GM23338 (cell line): ENCODE measurements at regions not wholly inside any gene's neighbourhood (a gene's known extent, or its start where the extent isn't known, plus 50 kb on each side); places are given as distances from the start of the nearest gene placed in this dataset.

Experiments
- ATAC-seq: fragments of 200-7000 bp; cut with Tn5 transposase; 3 replicates; pipeline ENCODE4 v1.9.1; 2020
- DNase-seq: peaks from one replicate; pipeline ENCODE4 v3.0.0-alpha.2; 2015; ENCODE audit warnings: low spot score
- H2AFZ ChIP-seq: fragments of 200-600 bp; sonication (generic); 2 replicates; pipeline ENCODE4 v1.8.0; 2016; ENCODE audit warnings: antibody characterized with exemption, mild to moderate bottlenecking, moderate library complexity
- H3F3A ChIP-seq: fragments of 200-600 bp; sonication (generic); replicated peaks from 2 replicates; pipeline ENCODE4 v1.8.0; 2017; ENCODE audit warnings: antibody characterized with exemption, mixed run types, low read depth
- H3K27ac ChIP-seq: fragments of 200-600 bp; sonication (generic); 2 replicates; pipeline ENCODE4 v1.6.1; 2016; ENCODE audit warnings: low read depth
- H3K27me3 ChIP-seq: fragments of 200-600 bp; sonication (generic); 2 replicates; pipeline ENCODE4 v1.8.0; 2016; ENCODE audit warnings: mild to moderate bottlenecking, mixed run types, moderate library complexity; ENCODE audit not compliant: insufficient read depth
- H3K36me3 ChIP-seq: fragments of 200-600 bp; sonication (generic); 2 replicates; pipeline ENCODE4 v1.8.0; 2016; ENCODE audit warnings: mild to moderate bottlenecking; ENCODE audit not compliant: insufficient read depth
- H3K4me1 ChIP-seq: fragments of 200-600 bp; sonication (generic); 2 replicates; pipeline ENCODE4 v1.8.0; 2016; ENCODE audit warnings: mild to moderate bottlenecking, moderate library complexity; ENCODE audit not compliant: insufficient read depth
- H3K4me2 ChIP-seq: fragments of 200-600 bp; sonication (generic); 2 replicates; pipeline ENCODE4 v1.7.1; 2017; ENCODE audit warnings: mixed run types
- H3K4me3 ChIP-seq: fragments of 200-600 bp; sonication (generic); 2 replicates; pipeline ENCODE4 v1.6.1; 2016; ENCODE audit warnings: mixed run types
- H3K79me2 ChIP-seq: fragments of 200-600 bp; sonication (generic); replicated peaks from 2 replicates; pipeline ENCODE4 v1.8.0; 2017; ENCODE audit warnings: mild to moderate bottlenecking; ENCODE audit not compliant: insufficient read depth
- H3K9me2 ChIP-seq: fragments of 200-600 bp; sonication (generic); 2 replicates; pipeline ENCODE4 v1.8.0; 2017; ENCODE audit not compliant: insufficient read depth
- H4K20me1 ChIP-seq: fragments of 200-600 bp; sonication (generic); replicated peaks from 2 replicates; pipeline ENCODE4 v1.8.0; 2017; ENCODE audit warnings: mild to moderate bottlenecking; ENCODE audit not compliant: insufficient read depth
- H3K27ac Mint-ChIP-seq: 2 replicates; pipeline ENCODE4 v1.8.0; 2020; ENCODE audit warnings: inconsistent platforms, mild to moderate bottlenecking, moderate library complexity, mixed read lengths
- H3K27me3 Mint-ChIP-seq: 3 replicates; pipeline ENCODE4 v1.8.0; 2022; ENCODE audit warnings: low read depth, mild to moderate bottlenecking, moderate library complexity, mixed read lengths, inconsistent platforms; ENCODE audit not compliant: insufficient read depth, poor library complexity
- H3K36me3 Mint-ChIP-seq: 3 replicates; pipeline ENCODE4 v1.8.0; 2021; ENCODE audit warnings: low read depth, mild to moderate bottlenecking, inconsistent platforms, moderate library complexity, mixed read lengths
- H3K4me1 Mint-ChIP-seq: 3 replicates; pipeline ENCODE4 v1.8.0; 2020; ENCODE audit warnings: mild to moderate bottlenecking, inconsistent platforms, mixed read lengths
- H3K4me3 Mint-ChIP-seq: 3 replicates; pipeline ENCODE4 v1.8.0; 2021; ENCODE audit warnings: moderate library complexity, mild to moderate bottlenecking, inconsistent platforms, mixed read lengths
- H3K9me3 Mint-ChIP-seq: 3 replicates; pipeline ENCODE4 v1.8.0; 2020; ENCODE audit warnings: moderate library complexity, mild to moderate bottlenecking, inconsistent platforms, mixed read lengths
- CTCF ChIP-seq, 2 experiments: fragments of 200-600 bp in 1 of 2; sonication (generic) in 1 of 2; conservative IDR thresholded peaks; 2 replicates each; pipeline versions ENCODE4 v1.5.1 to v1.6.1; 2016 to 2017; ENCODE audit warnings: antibody characterized with exemption in 2 of 2, low read depth in 2 of 2, mild to moderate bottlenecking in 2 of 2, moderate library complexity in 1 of 2
- ETS1 ChIP-seq: IDR thresholded peaks from 2 replicates; pipeline ENCODE4 v1.6.1; 2016; ENCODE audit warnings: antibody characterized with exemption
- EZH2phosphoT487 ChIP-seq: fragments of 200-600 bp; sonication (generic); IDR thresholded peaks from one replicate; pipeline ENCODE4 v1.8.1; 2018; ENCODE audit warnings: antibody characterized with exemption; ENCODE audit not compliant: unreplicated experiment
- NANOG ChIP-seq: IDR thresholded peaks from 2 replicates; pipeline ENCODE4 v1.6.1; 2016; ENCODE audit warnings: antibody characterized with exemption, borderline replicate concordance
- REST ChIP-seq: IDR thresholded peaks from one replicate; pipeline ENCODE4 v1.6.1; 2018; ENCODE audit warnings: antibody characterized with exemption; ENCODE audit not compliant: unreplicated experiment
- STAT1 ChIP-seq: IDR thresholded peaks from one replicate; pipeline ENCODE4 v1.6.1; 2016; ENCODE audit warnings: antibody characterized with exemption; ENCODE audit not compliant: unreplicated experiment
- ZNF114 ChIP-seq: fragments of 250-450 bp; sonication (Bioruptor Pico); IDR thresholded peaks from 2 replicates; pipeline ENCODE4 v1.5.0; 2020; ENCODE audit warnings: mild to moderate bottlenecking, moderate library complexity

DNA sequence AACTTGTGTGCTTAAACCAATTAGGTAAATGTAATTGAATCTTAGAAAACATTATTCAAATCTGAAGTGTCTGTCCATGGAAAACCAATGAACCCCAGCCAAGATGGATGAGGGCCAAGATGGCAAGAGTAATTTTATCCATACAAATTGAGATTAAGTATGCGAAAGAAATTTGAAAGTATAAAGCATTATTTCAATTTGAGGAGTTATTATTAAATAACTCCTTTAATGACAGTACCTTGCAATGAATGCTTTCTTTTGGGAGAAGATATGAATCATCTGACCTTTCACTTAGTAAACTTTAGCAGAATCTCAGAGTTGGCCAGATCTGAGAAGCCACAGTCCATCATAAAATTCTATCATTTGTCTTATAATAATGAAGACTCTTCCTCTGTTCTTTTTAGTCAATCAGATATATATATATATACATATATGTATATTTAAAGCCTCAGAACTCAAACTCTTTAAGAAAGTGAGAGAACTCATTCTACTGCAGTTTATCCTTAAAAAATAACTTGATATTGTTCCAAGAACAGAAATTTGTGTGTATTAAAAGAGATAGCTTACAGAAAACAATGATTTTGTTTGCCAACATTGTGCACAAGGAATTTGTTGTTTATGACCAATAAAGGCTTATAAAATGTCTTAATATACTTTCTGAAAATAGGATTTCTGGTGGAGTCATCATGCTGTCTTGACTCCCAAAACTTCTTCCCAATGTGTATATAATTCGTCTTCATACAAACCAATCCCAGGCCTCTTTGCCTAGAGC, 434.8 kb upstream of the THBS1 start:
- no peaks in the 10 kb centered on the region for H3K36me3 ChIP-seq
- H3K27ac ChIP-seq: no peak overlapping the region
- DNase-seq: no peak
- no peak overlapping the region for H3K4me3 ChIP-seq
- no peaks in the 10 kb centered on the region for H4K20me1 ChIP-seq
- no peak for TF ChIP-seq ETS1
- TF ChIP-seq CTCF (conservative IDR thresholded peaks at IDR 0.05; ENCODE audit: low read depth in 2 of 2): no peak
- no peak for TF ChIP-seq ZNF114 (CRISPR knock-in tag)
- no peak for TF ChIP-seq REST
- no peak for TF ChIP-seq EZH2phosphoT487
- TF ChIP-seq STAT1: no peak
- TF ChIP-seq NANOG: no peak
- H3K4me2 ChIP-seq: no peak overlapping the region
- no peak overlapping the region for H2AFZ ChIP-seq
- H3F3A ChIP-seq: no peaks in the 10 kb centered on the region
- 0 out of 2 replicates have a peak, but pooled peaks cover 7% of the 10 kb centered on the region for H3K9me2 ChIP-seq
- no peaks in the 10 kb centered on the region for H3K36me3 Mint-ChIP-seq
- no peaks in the 10 kb centered on the region for H3K27me3 ChIP-seq
- H3K27me3 Mint-ChIP-seq: peaks cover 1% of the 10 kb centered on the region
- H3K9me3 Mint-ChIP-seq: no peaks in the 10 kb centered on the region
- no peak overlapping the region for H3K4me3 Mint-ChIP-seq
- no peak for ATAC-seq
- no peaks in the 10 kb centered on the region for H3K79me2 ChIP-seq
- H3K27ac Mint-ChIP-seq: no peak overlapping the region
- H3K4me1 ChIP-seq: no peaks in the 10 kb centered on the region
- no peaks in the 10 kb centered on the region for H3K4me1 Mint-ChIP-seq

- Histone ChIP-seq H3K27me3 (no peaks in the 10 kb centered on the region), H3K4me2 (no peak overlapping the region), H3K27ac (no peak overlapping the region), H3K36me3 (no peaks in the 10 kb centered on the region), H3K79me2 (no peaks in the 10 kb centered on the region), H3K4me1 (no peaks in the 10 kb centered on the region), H3K4me3 (no peak overlapping the region), H2AFZ (no peak overlapping the region), H3K9me2 (no peaks in the 10 kb centered on the region), H3F3A (no peaks in the 10 kb centered on the region), H4K20me1 (no peaks in the 10 kb centered on the region)
- ATAC-seq (no peak), DNase-seq (no peak)
- Mint-ChIP-seq H3K27ac (no peak overlapping the region; the same call in 1 of the 2 replicates), H3K4me1 (peaks cover 8% of the 10 kb centered on the region), H3K4me3 (no peak overlapping the region), H3K36me3 (no peaks in the 10 kb centered on the region), H3K27me3 (no peaks in the 10 kb centered on the region), H3K9me3 (no peaks in the 10 kb centered on the region)
- TF ChIP-seq ZNF114 (CRISPR knock-in tag): no peak
- TF ChIP-seq ETS1: no peak
- TF ChIP-seq REST: no peak
- no peak for TF ChIP-seq EZH2phosphoT487
Measured at GRCh38 chr15:39149636-39150150, 431.2 kb upstream of the THBS1 start.
